HEK293 (cell line): ENCODE measurements at regions not wholly inside any gene's neighbourhood (a gene's known extent, or its start where the extent isn't known, plus 50 kb on each side); places are given as distances from the start of the nearest gene placed in this dataset.

Source experiments
- SP3 ChIP-seq: fragments of 450-650 bp; formaldehyde crosslinking; IDR thresholded peaks from 2 replicates; pipeline ENCODE4 v1.5.1; 2016; ENCODE audit warnings: missing biosample characterization, missing genetic modification characterization
- YY1 ChIP-seq: fragments of 450-650 bp; formaldehyde crosslinking; IDR thresholded peaks from 2 replicates; pipeline ENCODE4 v1.5.1; 2018; ENCODE audit warnings: missing biosample characterization, missing genetic modification characterization
- ZNF174 ChIP-seq: fragments of 450-650 bp; formaldehyde crosslinking; IDR thresholded peaks from 2 replicates; pipeline ENCODE4 v1.5.0; 2017; ENCODE audit warnings: missing biosample characterization, mild to moderate bottlenecking, missing genetic modification characterization
- ZNF248 ChIP-seq: fragments of 450-650 bp; formaldehyde crosslinking; IDR thresholded peaks from 2 replicates; pipeline ENCODE4 v1.5.1; 2017; ENCODE audit warnings: missing biosample characterization, missing genetic modification characterization
- ZNF274 ChIP-seq, 2 experiments: fragments of 200-500 bp in 1 of 2; fragments of 450-650 bp in 1 of 2; sonication (Bioruptor generic) in 1 of 2; formaldehyde crosslinking in 1 of 2; IDR thresholded peaks; 2 replicates each; pipeline versions ENCODE4 v1.5.1 to v1.6.1; 2014 to 2016; ENCODE audit warnings: borderline replicate concordance in 1 of 2, inconsistent platforms in 1 of 2, low read length in 1 of 2, missing biosample characterization in 1 of 2, missing genetic modification characterization in 1 of 2
- ZNF510 ChIP-seq: fragments of 450-650 bp; formaldehyde crosslinking; IDR thresholded peaks from 2 replicates; pipeline ENCODE4 v1.5.1; 2018; ENCODE audit warnings: mild to moderate bottlenecking, missing genetic modification characterization, missing biosample characterization; ENCODE audit not compliant: insufficient replicate concordance
- ZNF664 ChIP-seq: fragments of 450-650 bp; formaldehyde crosslinking; IDR thresholded peaks from 2 replicates; pipeline ENCODE4 v1.5.1; 2016; ENCODE audit warnings: missing biosample characterization, missing genetic modification characterization
- TF ChIP-seq, protein P1 (sequence below): fragments of 450-650 bp; formaldehyde crosslinking; IDR thresholded peaks from 2 replicates; pipeline ENCODE4 v1.5.1; 2016; ENCODE audit warnings: missing biosample characterization, missing genetic modification characterization
- TF ChIP-seq, protein P2 (sequence below): fragments of 450-650 bp; IDR thresholded peaks from 2 replicates; pipeline ENCODE4 v1.5.1; 2018; ENCODE audit warnings: missing biosample characterization, missing genetic modification characterization
- TF ChIP-seq, protein P3 (sequence below): fragments of 450-650 bp; formaldehyde crosslinking; IDR thresholded peaks from 2 replicates; pipeline ENCODE4 v1.5.1; 2016; ENCODE audit warnings: missing biosample characterization, missing genetic modification characterization, low read depth
- TF ChIP-seq, protein P4 (sequence below): fragments of 450-650 bp; formaldehyde crosslinking; IDR thresholded peaks from 2 replicates; pipeline ENCODE4 v1.5.1; 2016; ENCODE audit warnings: missing biosample characterization, missing genetic modification characterization, borderline replicate concordance
- TF ChIP-seq, protein P5 (sequence below): sonication (generic); formaldehyde crosslinking; IDR thresholded peaks from 2 replicates; pipeline ENCODE4 v1.8.1; 2022; ENCODE audit warnings: mild to moderate bottlenecking, moderate library complexity, missing genetic modification reagents
- TF ChIP-seq, protein P6 (sequence below): fragments of 450-650 bp; formaldehyde crosslinking; IDR thresholded peaks from 2 replicates; pipeline ENCODE4 v1.5.1; 2016; ENCODE audit warnings: missing biosample characterization, missing genetic modification characterization

DNA sequence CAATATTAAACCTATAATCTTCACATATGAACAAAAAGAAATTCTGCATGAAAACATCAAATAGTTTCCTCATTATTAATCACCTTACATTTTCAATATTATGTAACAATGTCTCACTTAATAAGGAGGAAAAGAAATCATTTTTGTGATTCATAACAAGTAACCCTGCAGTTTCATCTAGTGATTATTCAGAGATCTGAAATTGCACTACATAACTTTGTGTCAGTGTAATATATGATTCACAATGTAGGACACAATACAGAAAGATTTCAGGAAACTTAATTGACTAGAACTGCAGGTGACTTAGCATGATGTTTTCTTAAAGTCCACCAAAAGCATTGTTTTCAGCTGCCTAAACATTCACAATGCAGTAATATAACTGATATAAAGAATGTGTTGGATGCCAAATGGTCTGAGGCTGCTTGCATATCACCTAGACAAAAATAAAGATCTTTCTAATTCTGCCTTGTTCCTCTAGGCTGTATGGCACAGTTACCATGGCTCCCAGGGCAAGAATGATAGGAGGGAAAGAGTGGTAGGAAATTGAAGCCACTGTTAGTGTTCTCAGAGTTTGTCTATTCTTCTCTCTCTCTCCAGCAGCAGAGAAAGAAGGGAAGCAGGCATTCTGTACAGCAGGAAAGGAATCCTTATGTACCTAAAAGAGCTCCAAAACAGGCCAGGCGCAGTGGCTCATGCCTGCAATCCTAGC is 366.6 kb downstream of the FSIP2 start:
- TF ChIP-seq, protein P1, sequence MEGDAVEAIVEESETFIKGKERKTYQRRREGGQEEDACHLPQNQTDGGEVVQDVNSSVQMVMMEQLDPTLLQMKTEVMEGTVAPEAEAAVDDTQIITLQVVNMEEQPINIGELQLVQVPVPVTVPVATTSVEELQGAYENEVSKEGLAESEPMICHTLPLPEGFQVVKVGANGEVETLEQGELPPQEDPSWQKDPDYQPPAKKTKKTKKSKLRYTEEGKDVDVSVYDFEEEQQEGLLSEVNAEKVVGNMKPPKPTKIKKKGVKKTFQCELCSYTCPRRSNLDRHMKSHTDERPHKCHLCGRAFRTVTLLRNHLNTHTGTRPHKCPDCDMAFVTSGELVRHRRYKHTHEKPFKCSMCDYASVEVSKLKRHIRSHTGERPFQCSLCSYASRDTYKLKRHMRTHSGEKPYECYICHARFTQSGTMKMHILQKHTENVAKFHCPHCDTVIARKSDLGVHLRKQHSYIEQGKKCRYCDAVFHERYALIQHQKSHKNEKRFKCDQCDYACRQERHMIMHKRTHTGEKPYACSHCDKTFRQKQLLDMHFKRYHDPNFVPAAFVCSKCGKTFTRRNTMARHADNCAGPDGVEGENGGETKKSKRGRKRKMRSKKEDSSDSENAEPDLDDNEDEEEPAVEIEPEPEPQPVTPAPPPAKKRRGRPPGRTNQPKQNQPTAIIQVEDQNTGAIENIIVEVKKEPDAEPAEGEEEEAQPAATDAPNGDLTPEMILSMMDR, result no peak
- TF ChIP-seq, protein P2, sequence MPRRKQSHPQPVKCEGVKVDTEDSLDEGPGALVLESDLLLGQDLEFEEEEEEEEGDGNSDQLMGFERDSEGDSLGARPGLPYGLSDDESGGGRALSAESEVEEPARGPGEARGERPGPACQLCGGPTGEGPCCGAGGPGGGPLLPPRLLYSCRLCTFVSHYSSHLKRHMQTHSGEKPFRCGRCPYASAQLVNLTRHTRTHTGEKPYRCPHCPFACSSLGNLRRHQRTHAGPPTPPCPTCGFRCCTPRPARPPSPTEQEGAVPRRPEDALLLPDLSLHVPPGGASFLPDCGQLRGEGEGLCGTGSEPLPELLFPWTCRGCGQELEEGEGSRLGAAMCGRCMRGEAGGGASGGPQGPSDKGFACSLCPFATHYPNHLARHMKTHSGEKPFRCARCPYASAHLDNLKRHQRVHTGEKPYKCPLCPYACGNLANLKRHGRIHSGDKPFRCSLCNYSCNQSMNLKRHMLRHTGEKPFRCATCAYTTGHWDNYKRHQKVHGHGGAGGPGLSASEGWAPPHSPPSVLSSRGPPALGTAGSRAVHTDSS, result no peak
- TF ChIP-seq ZNF664 (tag by site-specific recombination) (no peak), ZNF248 (tag by site-specific recombination) (no peak), ZNF174 (tag by site-specific recombination) (no peak), SP3 (tag by site-specific recombination) (no peak), YY1 (tag by site-specific recombination) (no peak), ZNF510 (tag by site-specific recombination) (no peak), ZNF274 (IDR thresholded peaks at IDR 0.05; ENCODE audit: low read length) (no peak), ZNF274 (tag by site-specific recombination; IDR thresholded peaks at IDR 0.05; ENCODE audit: borderline replicate concordance) (no peak)
- TF ChIP-seq, protein P3, sequence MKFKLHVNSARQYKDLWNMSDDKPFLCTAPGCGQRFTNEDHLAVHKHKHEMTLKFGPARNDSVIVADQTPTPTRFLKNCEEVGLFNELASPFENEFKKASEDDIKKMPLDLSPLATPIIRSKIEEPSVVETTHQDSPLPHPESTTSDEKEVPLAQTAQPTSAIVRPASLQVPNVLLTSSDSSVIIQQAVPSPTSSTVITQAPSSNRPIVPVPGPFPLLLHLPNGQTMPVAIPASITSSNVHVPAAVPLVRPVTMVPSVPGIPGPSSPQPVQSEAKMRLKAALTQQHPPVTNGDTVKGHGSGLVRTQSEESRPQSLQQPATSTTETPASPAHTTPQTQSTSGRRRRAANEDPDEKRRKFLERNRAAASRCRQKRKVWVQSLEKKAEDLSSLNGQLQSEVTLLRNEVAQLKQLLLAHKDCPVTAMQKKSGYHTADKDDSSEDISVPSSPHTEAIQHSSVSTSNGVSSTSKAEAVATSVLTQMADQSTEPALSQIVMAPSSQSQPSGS (tag by site-specific recombination), result no peak
- TF ChIP-seq, protein P4, sequence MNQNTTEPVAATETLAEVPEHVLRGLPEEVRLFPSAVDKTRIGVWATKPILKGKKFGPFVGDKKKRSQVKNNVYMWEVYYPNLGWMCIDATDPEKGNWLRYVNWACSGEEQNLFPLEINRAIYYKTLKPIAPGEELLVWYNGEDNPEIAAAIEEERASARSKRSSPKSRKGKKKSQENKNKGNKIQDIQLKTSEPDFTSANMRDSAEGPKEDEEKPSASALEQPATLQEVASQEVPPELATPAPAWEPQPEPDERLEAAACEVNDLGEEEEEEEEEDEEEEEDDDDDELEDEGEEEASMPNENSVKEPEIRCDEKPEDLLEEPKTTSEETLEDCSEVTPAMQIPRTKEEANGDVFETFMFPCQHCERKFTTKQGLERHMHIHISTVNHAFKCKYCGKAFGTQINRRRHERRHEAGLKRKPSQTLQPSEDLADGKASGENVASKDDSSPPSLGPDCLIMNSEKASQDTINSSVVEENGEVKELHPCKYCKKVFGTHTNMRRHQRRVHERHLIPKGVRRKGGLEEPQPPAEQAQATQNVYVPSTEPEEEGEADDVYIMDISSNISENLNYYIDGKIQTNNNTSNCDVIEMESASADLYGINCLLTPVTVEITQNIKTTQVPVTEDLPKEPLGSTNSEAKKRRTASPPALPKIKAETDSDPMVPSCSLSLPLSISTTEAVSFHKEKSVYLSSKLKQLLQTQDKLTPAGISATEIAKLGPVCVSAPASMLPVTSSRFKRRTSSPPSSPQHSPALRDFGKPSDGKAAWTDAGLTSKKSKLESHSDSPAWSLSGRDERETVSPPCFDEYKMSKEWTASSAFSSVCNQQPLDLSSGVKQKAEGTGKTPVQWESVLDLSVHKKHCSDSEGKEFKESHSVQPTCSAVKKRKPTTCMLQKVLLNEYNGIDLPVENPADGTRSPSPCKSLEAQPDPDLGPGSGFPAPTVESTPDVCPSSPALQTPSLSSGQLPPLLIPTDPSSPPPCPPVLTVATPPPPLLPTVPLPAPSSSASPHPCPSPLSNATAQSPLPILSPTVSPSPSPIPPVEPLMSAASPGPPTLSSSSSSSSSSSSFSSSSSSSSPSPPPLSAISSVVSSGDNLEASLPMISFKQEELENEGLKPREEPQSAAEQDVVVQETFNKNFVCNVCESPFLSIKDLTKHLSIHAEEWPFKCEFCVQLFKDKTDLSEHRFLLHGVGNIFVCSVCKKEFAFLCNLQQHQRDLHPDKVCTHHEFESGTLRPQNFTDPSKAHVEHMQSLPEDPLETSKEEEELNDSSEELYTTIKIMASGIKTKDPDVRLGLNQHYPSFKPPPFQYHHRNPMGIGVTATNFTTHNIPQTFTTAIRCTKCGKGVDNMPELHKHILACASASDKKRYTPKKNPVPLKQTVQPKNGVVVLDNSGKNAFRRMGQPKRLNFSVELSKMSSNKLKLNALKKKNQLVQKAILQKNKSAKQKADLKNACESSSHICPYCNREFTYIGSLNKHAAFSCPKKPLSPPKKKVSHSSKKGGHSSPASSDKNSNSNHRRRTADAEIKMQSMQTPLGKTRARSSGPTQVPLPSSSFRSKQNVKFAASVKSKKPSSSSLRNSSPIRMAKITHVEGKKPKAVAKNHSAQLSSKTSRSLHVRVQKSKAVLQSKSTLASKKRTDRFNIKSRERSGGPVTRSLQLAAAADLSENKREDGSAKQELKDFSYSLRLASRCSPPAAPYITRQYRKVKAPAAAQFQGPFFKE (tag by site-specific recombination), result no peak
- TF ChIP-seq, protein P5, sequence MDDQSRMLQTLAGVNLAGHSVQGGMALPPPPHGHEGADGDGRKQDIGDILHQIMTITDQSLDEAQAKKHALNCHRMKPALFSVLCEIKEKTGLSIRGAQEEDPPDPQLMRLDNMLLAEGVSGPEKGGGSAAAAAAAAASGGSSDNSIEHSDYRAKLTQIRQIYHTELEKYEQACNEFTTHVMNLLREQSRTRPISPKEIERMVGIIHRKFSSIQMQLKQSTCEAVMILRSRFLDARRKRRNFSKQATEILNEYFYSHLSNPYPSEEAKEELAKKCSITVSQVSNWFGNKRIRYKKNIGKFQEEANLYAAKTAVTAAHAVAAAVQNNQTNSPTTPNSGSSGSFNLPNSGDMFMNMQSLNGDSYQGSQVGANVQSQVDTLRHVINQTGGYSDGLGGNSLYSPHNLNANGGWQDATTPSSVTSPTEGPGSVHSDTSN (CRISPR knock-in tag), result no peak
- TF ChIP-seq, protein P6, sequence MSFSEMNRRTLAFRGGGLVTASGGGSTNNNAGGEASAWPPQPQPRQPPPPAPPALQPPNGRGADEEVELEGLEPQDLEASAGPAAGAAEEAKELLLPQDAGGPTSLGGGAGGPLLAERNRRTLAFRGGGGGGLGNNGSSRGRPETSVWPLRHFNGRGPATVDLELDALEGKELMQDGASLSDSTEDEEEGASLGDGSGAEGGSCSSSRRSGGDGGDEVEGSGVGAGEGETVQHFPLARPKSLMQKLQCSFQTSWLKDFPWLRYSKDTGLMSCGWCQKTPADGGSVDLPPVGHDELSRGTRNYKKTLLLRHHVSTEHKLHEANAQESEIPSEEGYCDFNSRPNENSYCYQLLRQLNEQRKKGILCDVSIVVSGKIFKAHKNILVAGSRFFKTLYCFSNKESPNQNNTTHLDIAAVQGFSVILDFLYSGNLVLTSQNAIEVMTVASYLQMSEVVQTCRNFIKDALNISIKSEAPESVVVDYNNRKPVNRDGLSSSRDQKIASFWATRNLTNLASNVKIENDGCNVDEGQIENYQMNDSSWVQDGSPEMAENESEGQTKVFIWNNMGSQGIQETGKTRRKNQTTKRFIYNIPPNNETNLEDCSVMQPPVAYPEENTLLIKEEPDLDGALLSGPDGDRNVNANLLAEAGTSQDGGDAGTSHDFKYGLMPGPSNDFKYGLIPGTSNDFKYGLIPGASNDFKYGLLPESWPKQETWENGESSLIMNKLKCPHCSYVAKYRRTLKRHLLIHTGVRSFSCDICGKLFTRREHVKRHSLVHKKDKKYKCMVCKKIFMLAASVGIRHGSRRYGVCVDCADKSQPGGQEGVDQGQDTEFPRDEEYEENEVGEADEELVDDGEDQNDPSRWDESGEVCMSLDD (tag by site-specific recombination), result no peak
